Liver (tissue), 8 donors: ENCODE measurements at regions not wholly inside any gene's neighbourhood (a gene's known extent, or its start where the extent isn't known, plus 50 kb on each side); places are given as distances from the start of the nearest gene placed in this dataset.

ENCODE experiments used
- DNase-seq: peaks from one replicate; pipeline ENCODE4 v3.0.0-alpha.2; 2017; ENCODE audit warnings: low spot score
- H3K27ac ChIP-seq, 2 donors: one replicate each; pipeline ENCODE4 v1.7.0; 2013; ENCODE audit warnings: inconsistent platforms in 2 of 2, low read length in 2 of 2, control low read depth in 1 of 2, low read depth in 1 of 2, mild to moderate bottlenecking in 1 of 2
- H3K27me3 ChIP-seq, 4 donors: one replicate each; pipeline versions ENCODE4 v1.6.1 to v1.7.0; 2013; ENCODE audit warnings: low read length in 3 of 4, inconsistent platforms in 1 of 4, mild to moderate bottlenecking in 1 of 4, moderate library complexity in 1 of 4; ENCODE audit not compliant: control insufficient read depth in 4 of 4, insufficient read depth in 4 of 4
- H3K36me3 ChIP-seq, 4 donors: one replicate each; pipeline versions ENCODE4 v1.6.1 to v1.7.0; 2013; ENCODE audit warnings: low read length in 3 of 4, mild to moderate bottlenecking in 3 of 4, low read depth in 1 of 4, moderate library complexity in 1 of 4; ENCODE audit not compliant: control insufficient read depth in 4 of 4, insufficient read depth in 3 of 4
- H3K4me1 ChIP-seq, 4 donors: one replicate each; pipeline versions ENCODE4 v1.6.1 to v1.7.0; 2013; ENCODE audit warnings: low read length in 3 of 4, mild to moderate bottlenecking in 3 of 4, moderate library complexity in 1 of 4; ENCODE audit not compliant: control insufficient read depth in 4 of 4, insufficient read depth in 4 of 4
- H3K4me3 ChIP-seq, 3 donors: one replicate each; pipeline versions ENCODE4 v1.6.1 to v1.7.0; 2013; ENCODE audit warnings: low read length in 3 of 3, control low read depth in 1 of 3, low read depth in 1 of 3, mild to moderate bottlenecking in 1 of 3
- H3K9ac ChIP-seq, 2 donors: one replicate each; pipeline ENCODE4 v1.7.0; 2013; ENCODE audit warnings: low read length in 2 of 2, mild to moderate bottlenecking in 2 of 2, moderate library complexity in 2 of 2, control low read depth in 1 of 2, low read depth in 1 of 2
- H3K9me3 ChIP-seq, 4 donors: one replicate each; pipeline versions ENCODE4 v1.6.1 to v1.7.0; 2013; ENCODE audit warnings: low read length in 3 of 4; ENCODE audit not compliant: control insufficient read depth in 4 of 4
- ATF3 ChIP-seq: IDR thresholded peaks from 2 replicates; pipeline ENCODE4 v1.6.1; 2016; ENCODE audit warnings: antibody characterized with exemption
- EGR1 ChIP-seq, 2 donors: IDR thresholded peaks; 2 replicates each; pipeline ENCODE4 v1.6.1; 2016 to 2018; ENCODE audit warnings: antibody characterized with exemption in 2 of 2, low read depth in 2 of 2
- GABPA ChIP-seq, 2 donors: IDR thresholded peaks in 1 of 2; conservative IDR thresholded peaks in 1 of 2; 2 replicates each; pipeline ENCODE4 v1.6.1; 2016; ENCODE audit warnings: antibody characterized with exemption in 2 of 2, mild to moderate bottlenecking in 1 of 2, moderate library complexity in 1 of 2
- HNF4A ChIP-seq, 2 donors: conservative IDR thresholded peaks; 2 replicates each; pipeline ENCODE4 v1.6.1; 2016; ENCODE audit warnings: antibody characterized with exemption in 2 of 2, mild to moderate bottlenecking in 2 of 2
- HNF4G ChIP-seq: IDR thresholded peaks from 2 replicates; pipeline ENCODE4 v1.6.1; 2016; ENCODE audit warnings: antibody characterized with exemption
- JUND ChIP-seq, 2 donors: IDR thresholded peaks; 2 replicates each; pipeline ENCODE4 v1.6.1; 2016; ENCODE audit warnings: antibody characterized with exemption in 2 of 2
- RAD21 ChIP-seq, 2 donors: IDR thresholded peaks; 2 replicates each; pipeline ENCODE4 v1.6.1; 2016; ENCODE audit warnings: antibody characterized with exemption in 2 of 2, mild to moderate bottlenecking in 2 of 2
- REST ChIP-seq: IDR thresholded peaks from 2 replicates; pipeline ENCODE4 v1.6.1; 2016; ENCODE audit warnings: antibody characterized with exemption, mild to moderate bottlenecking
- RXRA ChIP-seq, 2 donors: IDR thresholded peaks; 2 replicates each; pipeline ENCODE4 v1.6.1; 2017 to 2018; ENCODE audit warnings: antibody characterized with exemption in 2 of 2, mild to moderate bottlenecking in 1 of 2
- SP1 ChIP-seq: IDR thresholded peaks from 2 replicates; pipeline ENCODE4 v1.6.1; 2018; ENCODE audit warnings: antibody characterized with exemption, mild to moderate bottlenecking
- TAF1 ChIP-seq: conservative IDR thresholded peaks from 2 replicates; pipeline ENCODE4 v1.6.1; 2016; ENCODE audit warnings: antibody characterized with exemption, mild to moderate bottlenecking
- YY1 ChIP-seq: IDR thresholded peaks from 2 replicates; pipeline ENCODE4 v1.6.1; 2016; ENCODE audit warnings: antibody characterized with exemption, mild to moderate bottlenecking
- WGBS: extraction: QIAGEN DNeasy Blood & Tissue Kit; methylation state at CpG from one replicate; pipeline ENCODE4 v1.1.7; 2013; 5-methylcytosine and 5-hydroxymethylcytosine counted together
- TF ChIP-seq, protein P1 (sequence below): fragments of 150-350 bp; IDR thresholded peaks from 2 replicates; pipeline ENCODE4 v1.5.1; 2017; ENCODE audit warnings: improper control_type of control experiment, low read depth, low read length; ENCODE audit not compliant: missing input control
- TF ChIP-seq, protein P2 (sequence below): IDR thresholded peaks from 2 replicates; pipeline ENCODE4 v1.6.1; 2016; ENCODE audit warnings: antibody characterized with exemption
- TF ChIP-seq, protein P3 (sequence below): IDR thresholded peaks from 2 replicates; pipeline ENCODE4 v1.6.1; 2016; ENCODE audit warnings: antibody characterized with exemption
- donor health status: healthy.
- donor health status: healthy.
- donor health status: healthy.
- donor health status: healthy.
- donor health status: healthy.

- TF ChIP-seq HNF4A (conservative IDR thresholded peaks at IDR 0.05) (no peak), REST (no peak), SP1 (no peak), JUND (IDR thresholded peaks at IDR 0.05) (no peak), HNF4G (no peak), RAD21 (IDR thresholded peaks at IDR 0.05) (no peak), EGR1 (IDR thresholded peaks at IDR 0.05; ENCODE audit: low read depth in 2 of 2) (no peak), YY1 (no peak), GABPA (IDR thresholded peaks at IDR 0.05 in 1 of 2, conservative IDR thresholded peaks at IDR 0.05 in 1 of 2) (no peak), RXRA (IDR thresholded peaks at IDR 0.05) (no peak), TAF1 (no peak), ATF3 (no peak)
- TF ChIP-seq, protein P1, sequence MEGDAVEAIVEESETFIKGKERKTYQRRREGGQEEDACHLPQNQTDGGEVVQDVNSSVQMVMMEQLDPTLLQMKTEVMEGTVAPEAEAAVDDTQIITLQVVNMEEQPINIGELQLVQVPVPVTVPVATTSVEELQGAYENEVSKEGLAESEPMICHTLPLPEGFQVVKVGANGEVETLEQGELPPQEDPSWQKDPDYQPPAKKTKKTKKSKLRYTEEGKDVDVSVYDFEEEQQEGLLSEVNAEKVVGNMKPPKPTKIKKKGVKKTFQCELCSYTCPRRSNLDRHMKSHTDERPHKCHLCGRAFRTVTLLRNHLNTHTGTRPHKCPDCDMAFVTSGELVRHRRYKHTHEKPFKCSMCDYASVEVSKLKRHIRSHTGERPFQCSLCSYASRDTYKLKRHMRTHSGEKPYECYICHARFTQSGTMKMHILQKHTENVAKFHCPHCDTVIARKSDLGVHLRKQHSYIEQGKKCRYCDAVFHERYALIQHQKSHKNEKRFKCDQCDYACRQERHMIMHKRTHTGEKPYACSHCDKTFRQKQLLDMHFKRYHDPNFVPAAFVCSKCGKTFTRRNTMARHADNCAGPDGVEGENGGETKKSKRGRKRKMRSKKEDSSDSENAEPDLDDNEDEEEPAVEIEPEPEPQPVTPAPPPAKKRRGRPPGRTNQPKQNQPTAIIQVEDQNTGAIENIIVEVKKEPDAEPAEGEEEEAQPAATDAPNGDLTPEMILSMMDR: no peak
- TF ChIP-seq, protein P2, sequence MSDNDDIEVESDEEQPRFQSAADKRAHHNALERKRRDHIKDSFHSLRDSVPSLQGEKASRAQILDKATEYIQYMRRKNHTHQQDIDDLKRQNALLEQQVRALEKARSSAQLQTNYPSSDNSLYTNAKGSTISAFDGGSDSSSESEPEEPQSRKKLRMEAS: no peak
- TF ChIP-seq, protein P3, sequence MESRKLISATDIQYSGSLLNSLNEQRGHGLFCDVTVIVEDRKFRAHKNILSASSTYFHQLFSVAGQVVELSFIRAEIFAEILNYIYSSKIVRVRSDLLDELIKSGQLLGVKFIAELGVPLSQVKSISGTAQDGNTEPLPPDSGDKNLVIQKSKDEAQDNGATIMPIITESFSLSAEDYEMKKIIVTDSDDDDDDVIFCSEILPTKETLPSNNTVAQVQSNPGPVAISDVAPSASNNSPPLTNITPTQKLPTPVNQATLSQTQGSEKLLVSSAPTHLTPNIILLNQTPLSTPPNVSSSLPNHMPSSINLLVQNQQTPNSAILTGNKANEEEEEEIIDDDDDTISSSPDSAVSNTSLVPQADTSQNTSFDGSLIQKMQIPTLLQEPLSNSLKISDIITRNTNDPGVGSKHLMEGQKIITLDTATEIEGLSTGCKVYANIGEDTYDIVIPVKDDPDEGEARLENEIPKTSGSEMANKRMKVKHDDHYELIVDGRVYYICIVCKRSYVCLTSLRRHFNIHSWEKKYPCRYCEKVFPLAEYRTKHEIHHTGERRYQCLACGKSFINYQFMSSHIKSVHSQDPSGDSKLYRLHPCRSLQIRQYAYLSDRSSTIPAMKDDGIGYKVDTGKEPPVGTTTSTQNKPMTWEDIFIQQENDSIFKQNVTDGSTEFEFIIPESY: no peak
- H3K4me3 ChIP-seq: no peak overlapping the region
- no peaks in the 10 kb centered on the region for H3K27me3 ChIP-seq
- H3K4me1 ChIP-seq: no peaks in the 10 kb centered on the region
- H3K27ac ChIP-seq: no peak overlapping the region
- H3K9me3 ChIP-seq: no peaks in the 10 kb centered on the region
- no peak overlapping the region for H3K9ac ChIP-seq
- DNase-seq: no peak
- H3K36me3 ChIP-seq: no peaks in the 10 kb centered on the region
Measured at GRCh38 chr3:168333410-168333935, 237.7 kb upstream of the GOLIM4 start.

- no peak for TF ChIP-seq TAF1
- no peak for TF ChIP-seq GABPA (IDR thresholded peaks at IDR 0.05 in 1 of 2, conservative IDR thresholded peaks at IDR 0.05 in 1 of 2)
- no peak for TF ChIP-seq RAD21 (IDR thresholded peaks at IDR 0.05)
- no peak overlapping the region for H3K4me3 ChIP-seq
- no peaks in the 10 kb centered on the region for H3K4me1 ChIP-seq
- H3K9me3 ChIP-seq: no peaks in the 10 kb centered on the region
- H3K27me3 ChIP-seq: no peaks in the 10 kb centered on the region
- no peak for DNase-seq
- no peaks in the 10 kb centered on the region for H3K36me3 ChIP-seq
- H3K9ac ChIP-seq: no peak overlapping the region
- no peak overlapping the region for H3K27ac ChIP-seq
- WGBS: 70% methylated on average over 3 of the region's 3 CpGs
Measured at GRCh38 chr3:168331756-168332155, 236.0 kb upstream of the GOLIM4 start.
